SK-N-MC (cell line): ENCODE measurements at regions not wholly inside any gene's neighbourhood (a gene's known extent, or its start where the extent isn't known, plus 50 kb on each side); places are given as distances from the start of the nearest gene placed in this dataset.

Experiments
- EZH2 ChIP-seq: fragments of 200-600 bp; sonication (generic); IDR thresholded peaks from one replicate; pipeline ENCODE4 v1.6.1; 2017; ENCODE audit warnings: antibody characterized with exemption
- FOXP2 ChIP-seq: optimal IDR thresholded peaks from 2 replicates; pipeline ENCODE3; 2011; ENCODE audit warnings: mild to moderate bottlenecking, moderate library complexity; ENCODE audit not compliant: insufficient read depth; ENCODE audit errors: extremely low read length, control extremely low read depth
- POLR2AphosphoS5 ChIP-seq: IDR thresholded peaks from 2 replicates; pipeline ENCODE4 v1.6.1; 2012; ENCODE audit warnings: mild to moderate bottlenecking, low read depth, low read length, borderline replicate concordance

DNA sequence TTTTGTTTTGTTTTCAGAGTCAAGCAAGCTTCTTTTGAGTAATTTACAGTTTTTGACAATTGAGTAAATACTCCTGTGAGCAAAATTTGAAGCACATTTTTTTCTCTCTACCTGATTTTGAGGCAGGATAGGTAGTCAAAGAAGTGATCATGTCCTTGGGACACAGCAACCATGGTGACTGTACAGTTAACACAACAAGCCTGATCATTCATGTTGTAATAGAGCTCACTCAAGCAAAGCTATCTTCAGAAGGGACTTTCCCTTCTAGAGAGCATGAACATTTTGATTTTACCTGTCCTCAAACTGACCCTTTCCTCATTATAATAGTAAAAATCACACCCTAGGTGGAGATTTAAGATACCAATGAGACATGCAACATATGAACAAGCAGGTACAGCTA lies 126.5 kb upstream of the KCNK1 start:
- TF ChIP-seq POLR2AphosphoS5 (no peak), EZH2 (no peak), FOXP2 (no peak)
